GM21390 (cell line): ENCODE measurements at regions not wholly inside any gene's neighbourhood (a gene's known extent, or its start where the extent isn't known, plus 50 kb on each side); places are given as distances from the start of the nearest gene placed in this dataset.

Source experiments
- ATAC-seq: cut with Tn5 transposase; IDR thresholded peaks from one replicate; pipeline ENCODE4 v1.9.1; 2021; ENCODE audit not compliant: unreplicated experiment

DNA sequence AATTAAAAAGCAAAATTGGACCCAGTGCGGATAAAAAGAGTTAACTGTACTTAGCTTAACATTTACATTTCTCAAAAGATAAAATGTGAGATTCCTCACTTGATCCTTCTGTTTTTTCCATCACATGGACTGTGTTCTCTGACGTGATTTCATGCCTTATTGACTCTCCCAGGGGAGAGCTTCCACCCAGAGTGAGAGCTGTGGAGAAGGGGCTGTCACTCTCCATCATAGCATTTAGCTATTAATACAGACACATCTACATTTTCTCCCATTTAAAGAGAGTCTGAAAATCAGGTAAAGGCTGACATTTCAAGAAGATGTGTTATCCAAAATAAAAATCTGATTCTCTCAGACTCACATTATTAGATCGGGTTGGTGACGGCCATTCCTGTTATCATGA lies 493.8 kb downstream of the FBXO15 start:
- ATAC-seq: no peak

DNA sequence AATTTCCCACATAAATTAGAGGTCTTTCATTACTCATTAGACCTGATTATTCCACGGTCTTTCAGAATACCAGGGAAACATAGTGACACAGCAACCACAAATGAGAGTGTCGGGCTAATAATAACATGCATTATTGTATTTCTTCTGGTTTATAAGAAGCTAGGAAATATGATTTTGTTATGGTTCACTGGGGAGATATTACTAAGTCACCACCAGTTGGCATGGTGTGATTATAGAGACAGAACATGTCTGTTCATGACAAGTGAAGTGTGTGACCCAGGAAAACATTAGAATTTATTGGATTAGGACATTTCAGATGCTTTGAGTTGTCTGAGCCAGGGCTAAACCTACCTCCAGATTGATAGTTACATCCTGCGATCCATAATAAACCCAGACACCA lies 494.4 kb downstream of the FBXO15 start:
- ATAC-seq: no peak

DNA sequence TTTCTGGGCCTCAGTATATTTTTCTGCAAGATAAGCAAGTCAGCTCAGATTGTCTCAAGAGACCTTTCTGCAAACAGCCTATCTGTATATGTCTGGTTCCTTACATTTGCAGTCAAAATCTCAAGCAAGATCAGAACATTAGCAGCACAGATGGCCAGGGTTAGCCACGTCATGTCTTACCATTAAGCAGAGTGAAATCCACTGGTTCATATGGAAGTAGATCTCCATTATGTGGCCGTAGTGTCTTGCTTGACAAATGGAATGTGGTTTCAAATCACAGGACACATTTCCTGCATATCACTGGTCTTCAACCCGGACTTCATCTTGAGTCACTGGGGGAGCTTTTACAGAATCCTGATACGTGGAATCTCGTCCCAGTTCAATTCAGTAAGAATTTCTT lies 500.2 kb downstream of the FBXO15 start:
- ATAC-seq: no peak

DNA sequence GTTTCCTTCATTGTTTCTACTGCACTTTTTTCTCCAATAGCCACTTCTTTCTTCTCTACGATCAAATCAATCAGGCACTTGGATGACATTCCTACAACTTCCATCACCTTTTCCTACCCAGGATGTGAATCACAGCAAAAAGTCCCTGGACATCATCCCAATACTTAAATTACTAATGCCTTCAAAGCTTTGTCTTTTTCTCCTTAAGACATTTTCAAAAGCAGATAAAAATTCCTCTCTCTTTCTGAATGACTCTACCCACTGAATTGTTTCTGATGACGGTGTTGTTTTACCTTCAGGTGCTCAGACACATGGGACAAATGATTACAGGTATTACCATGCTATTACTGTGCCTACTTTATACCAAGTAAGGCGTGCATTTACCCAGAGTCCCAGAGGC lies 500.9 kb downstream of the FBXO15 start:
- no peak for ATAC-seq

DNA sequence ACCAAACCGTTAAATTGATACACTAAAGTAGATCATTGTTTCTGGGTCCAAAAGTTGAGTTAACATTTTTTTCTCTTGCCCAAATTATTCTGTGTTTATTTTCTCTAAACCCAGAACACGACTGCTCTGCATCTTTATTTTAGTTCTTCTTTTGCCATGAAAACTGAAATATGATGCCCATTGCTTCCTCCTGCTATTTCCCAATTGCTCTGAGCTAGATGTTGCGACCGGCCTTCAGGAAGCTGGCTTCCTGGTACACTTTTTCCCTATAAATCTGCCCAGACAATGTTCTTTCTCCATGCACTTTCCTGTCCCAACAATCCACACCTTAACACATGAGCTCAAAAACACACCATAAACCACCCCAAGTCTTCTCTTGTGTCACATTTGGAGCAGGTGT lies 501.4 kb downstream of the FBXO15 start:
- ATAC-seq: no peak

DNA sequence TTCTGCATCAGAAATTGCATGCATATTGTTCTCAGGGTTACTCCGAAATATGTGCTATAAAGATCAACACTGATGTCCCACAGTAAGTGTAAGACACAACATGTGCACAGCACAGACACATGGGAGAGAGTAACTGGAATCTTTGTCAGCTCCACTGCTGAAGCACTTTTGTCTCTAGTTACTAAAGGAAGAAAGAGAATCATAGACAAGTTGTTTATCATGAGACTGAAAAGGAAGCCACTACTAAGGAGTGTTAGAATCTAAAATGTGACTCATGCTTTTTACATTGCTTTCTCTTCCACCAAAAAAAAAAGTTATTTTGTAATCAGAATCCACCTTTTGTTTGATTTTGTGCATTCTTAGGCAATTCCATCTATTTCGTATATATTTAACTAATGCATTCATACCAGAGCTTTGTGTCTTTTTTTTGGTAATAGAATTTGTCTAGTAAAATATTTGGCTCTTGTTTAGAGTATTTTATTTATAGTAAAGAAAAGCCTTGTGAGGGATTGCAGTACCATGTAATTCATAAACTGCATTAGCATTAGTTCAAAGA lies 502.4 kb downstream of the FBXO15 start:
- no peak for ATAC-seq

DNA sequence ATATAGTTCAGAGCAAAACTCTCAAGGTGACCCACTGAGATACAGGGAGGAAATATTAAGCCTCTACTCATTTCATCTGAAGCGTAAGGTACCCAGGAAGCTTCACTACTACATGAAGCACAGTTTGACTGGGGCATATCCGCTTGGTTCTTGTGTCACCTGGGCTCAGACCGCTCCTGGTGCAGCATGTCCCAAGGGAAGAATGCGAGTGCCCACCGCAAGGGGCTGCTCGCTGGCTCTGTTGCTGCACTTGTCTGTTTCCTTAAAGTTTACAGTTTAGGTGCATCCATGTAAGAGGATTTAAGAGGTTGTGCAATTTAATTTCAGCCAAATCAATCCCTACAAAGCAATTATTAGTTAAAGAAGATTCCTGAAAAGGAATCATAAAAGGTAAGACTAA lies 507.8 kb downstream of the FBXO15 start:
- no peak for ATAC-seq

DNA sequence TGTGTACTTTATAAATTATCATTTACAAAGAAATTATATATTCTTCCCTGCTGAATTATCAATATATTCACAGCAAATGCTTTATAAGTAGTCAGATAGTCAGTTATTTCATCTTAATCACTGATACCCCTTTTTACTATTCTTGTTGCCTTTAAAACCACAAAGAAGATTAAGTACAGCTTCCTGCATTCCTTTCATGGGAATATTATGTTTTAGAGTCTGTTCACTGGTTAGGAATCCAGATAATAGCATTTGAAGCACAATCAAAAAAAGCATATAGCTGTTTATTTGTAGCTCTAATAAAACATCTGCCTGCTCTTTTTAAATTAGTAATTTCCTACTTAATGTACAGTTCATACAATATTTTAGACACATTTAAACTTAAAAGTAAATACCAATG lies 508.9 kb downstream of the FBXO15 start:
- ATAC-seq: no peak

DNA sequence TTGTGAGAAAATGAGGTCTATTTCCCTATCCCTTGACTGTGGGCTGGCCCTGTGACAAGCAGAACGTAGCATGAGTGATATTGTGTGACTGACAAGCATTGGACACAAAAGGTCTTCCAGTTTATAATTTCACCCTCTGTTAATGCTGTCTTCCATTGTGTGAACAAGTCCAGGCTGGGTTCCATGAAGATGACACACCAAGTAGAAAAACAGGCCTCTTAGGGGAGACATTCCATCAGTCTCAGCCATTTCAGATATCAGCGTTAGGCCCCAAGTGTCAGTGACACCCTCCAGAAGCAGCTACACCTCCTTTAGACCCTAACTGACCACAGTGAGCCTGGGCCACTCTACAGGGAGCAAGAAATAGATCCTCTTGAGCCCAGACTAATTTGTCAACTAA lies 511.3 kb downstream of the FBXO15 start:
- no peak for ATAC-seq

DNA sequence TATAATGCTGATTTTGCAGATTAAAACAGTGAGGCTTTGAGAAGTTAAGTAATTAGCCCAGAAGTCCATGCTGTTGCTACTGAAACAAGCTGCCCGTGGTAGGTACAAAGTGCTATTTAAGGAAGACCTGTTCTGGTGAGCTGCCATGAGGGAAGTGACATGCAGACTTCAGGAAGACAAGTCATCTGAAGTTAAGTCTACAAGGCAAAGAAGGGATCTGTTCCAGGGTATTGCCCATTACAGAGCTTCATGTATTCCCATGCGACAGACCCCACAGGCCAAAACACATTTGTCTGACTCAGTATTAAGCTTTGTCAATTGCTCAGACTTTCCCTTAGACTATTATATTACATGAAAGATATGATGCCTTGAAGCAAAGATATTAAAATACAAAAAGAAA lies 520.8 kb downstream of the FBXO15 start:
- ATAC-seq: no peak

DNA sequence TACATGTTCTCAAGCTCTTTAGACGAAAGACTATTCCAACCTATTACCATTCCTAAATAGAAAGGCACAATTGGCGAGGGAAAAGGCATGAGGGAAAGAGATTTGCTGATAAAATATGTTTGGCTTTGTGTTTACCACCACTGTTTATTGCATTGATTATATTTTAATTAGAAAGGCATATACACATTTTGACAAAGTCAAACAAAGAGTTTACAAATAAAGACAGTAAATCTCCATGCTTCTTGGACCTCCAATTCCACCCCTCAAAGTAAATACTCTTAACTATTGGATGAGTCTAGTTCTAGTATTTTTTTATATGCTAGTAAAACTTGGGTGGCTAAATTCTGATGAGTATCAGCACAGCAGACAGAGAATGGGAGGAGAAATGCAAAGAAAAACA lies 521.4 kb downstream of the FBXO15 start:
- ATAC-seq: no peak

DNA sequence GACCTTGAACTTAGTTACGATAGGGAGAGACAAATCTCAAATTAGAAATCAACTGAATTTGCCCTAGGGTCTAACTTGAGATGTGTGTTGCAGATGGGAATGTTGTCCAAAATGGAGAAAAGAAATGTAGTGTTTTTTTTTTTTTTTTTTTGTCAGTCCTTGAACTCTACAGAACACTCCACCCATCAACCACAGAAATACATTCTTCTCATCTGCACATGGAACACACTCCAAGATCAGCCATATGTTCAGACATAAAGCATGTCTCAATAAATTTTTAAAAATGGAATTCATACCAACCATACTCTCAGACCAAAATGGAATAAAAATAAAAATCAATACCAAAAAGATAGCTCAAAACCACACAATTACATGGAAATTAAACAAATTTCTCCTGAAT lies 526.5 kb downstream of the FBXO15 start:
- ATAC-seq: no peak

DNA sequence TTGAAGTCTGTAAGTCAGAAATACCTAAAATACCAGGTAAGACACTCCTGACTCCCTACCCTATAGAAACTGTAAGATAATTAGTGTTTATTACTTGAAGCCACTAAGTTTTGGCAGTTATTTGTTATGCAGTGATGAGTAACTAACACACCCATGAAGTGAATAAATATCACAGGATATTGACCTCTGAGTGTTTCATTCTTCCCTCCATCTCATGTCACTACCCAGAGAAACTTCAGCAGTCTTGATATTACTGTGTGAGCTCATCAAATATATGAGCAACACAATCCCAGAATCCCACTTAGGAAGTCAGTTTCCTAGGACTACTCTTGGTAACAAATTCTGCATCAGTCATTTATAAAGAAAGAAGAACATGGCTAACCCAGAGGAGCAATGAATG lies 529.7 kb downstream of the FBXO15 start:
- no peak for ATAC-seq

DNA sequence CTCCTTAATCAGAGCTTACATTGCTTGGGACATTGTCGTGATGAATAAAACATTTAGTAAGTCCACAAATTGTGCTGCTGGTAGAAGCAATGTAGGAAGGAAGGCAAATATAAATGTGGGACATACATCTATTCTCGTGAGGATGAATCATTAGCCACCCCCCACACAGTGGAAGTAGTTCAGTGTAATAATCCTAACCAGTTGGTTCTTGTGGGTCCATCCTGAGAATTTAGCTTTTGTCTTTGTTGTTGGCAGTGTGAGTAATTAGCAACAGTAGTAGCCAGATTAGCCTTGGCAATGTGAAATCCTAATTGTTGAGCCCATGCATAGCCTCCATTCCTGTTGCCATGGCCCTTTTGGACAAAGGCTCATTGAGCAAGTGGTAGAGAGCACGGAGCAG lies 532.1 kb downstream of the FBXO15 start:
- no peak for ATAC-seq

DNA sequence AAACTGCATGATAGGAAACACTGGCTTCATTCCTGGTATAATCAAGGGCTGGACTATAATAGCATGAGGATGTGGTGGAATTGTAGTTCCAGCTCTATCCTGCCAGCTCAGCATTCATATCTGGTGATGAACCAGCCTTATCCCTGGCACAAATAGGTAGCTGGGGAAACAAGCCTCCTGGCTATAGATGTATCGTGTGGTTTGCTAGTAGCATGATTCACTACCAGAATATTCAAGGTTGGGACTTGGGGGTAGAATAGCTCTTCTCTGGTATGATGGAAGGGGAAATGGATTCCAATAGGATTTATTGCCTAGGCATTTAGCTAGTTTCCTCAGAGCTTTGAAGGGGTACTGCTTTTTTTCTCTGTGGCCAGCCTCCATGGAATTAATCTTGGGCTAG lies 532.8 kb downstream of the FBXO15 start:
- ATAC-seq: no peak

DNA sequence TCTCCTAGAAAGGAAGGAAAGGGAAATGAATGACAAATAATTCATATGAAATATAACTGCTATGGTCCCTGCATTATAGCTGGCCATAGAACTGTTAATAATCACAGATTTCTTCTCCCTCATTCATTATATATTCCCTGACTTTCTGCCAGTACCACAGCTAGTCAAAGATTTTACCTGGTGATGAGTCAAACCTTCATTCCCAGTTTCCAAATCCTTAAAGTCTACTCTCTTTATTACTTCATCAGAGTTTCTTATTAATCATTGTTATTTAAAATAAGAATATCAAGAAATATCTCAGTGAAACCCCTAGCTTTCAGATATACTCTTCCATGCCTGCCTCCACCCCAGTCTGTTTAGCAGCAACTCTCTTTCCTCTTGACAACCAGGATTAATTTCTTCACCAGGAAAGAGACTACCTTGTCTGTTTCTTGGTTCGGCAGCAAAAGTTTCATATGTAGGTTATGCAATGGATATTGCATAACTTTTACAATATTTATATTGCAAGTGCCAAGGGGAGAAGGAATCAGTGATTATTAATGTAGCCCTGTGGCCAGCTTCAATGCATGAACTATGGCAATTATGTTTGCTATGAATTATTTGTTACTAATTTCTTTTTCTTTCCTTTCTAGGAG lies 533.8 kb downstream of the FBXO15 start:
- no peak for ATAC-seq

DNA sequence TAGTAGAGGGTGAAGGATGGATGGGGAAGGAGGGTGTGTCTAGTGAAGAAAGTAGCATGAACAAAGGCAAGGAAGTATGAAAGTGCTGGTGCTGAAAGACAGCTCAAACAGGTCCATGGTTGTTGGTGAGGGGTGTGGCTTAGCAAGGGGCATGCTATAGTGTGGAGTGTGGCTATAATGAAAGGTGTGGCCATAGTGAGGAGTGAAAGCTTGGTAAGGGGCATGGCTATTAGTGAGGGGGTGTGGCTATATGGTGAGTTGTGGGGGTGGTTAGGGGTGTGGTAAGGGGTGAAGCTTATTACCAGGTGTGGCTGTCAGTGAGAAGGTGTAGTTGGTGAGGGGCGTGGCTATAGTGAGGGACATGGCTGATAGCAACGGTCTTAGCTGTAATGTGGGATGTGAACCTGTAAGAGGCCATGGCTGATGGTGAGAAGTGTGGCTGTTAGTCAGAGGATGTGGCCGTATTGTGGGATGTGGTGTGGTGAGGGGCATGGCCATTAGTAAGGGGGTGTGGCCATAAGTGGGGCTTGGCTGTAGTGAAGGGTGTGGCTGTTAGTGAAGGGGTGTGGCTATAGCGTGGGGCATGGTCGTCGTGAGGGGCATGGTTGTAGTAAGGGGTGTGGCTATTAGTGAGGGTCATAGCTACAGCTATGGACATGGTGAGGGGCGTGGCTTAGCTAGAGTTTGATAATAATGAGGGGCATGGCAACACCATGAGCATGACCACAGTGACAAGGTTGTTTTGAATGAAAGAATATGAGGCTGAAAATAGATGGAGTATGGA lies 549.6 kb downstream of the FBXO15 start:
- ATAC-seq: no peak

DNA sequence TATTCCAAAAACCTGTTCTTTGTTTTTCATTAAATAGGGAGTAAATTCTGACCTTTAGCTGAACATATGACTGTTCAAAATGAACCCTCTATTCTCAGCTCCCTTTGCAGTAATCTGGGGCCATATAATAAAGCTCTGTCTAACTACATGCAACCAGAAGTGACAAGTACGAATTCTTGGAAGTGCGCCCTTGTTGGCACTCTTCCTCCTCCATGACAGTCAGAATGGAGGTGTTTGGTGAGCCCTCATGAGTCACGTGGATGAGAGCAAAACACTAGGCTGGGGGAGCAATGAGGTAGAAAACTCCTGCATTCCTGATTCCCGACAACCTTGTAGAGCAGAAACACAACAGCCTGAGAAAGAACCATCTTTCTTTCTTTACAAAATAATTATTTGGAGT lies 552.9 kb downstream of the FBXO15 start:
- no peak for ATAC-seq

DNA sequence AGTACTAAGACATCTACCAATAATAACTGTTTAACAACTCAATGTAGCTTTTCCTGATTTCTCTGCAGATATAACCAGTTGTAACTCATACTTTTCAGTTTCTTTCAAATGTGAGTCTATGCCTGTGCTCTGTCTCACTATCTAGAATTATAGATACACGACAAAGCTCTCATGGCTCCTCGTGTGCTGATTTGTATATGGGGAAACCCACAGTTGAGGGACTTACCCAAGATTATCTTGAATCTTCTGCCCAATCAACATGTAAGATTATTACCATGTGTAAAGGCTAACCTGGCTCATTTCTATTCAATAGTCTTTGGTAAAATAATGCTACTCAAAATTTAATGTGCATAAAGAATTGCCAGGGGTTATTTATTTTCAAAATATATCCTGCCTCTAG lies 554.4 kb downstream of the FBXO15 start:
- no peak for ATAC-seq

DNA sequence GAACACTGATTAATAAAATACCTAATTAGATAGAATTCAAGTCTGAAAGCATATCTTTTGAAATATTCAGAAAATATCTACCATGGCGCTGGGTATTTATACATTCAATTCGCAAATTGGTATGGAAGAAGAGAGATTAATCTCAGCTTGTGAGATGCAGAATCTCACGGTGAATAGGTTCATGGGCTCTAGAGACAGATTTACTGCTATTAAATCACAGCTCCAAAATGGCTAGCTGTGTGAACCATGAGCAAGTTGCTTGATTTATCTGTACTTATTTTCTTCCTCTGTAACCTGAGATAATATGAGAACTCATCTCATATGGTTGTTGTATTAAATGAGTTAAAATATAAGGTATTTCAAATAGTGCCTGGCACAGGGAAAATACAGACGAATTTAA lies 556.7 kb downstream of the FBXO15 start:
- no peak for ATAC-seq

DNA sequence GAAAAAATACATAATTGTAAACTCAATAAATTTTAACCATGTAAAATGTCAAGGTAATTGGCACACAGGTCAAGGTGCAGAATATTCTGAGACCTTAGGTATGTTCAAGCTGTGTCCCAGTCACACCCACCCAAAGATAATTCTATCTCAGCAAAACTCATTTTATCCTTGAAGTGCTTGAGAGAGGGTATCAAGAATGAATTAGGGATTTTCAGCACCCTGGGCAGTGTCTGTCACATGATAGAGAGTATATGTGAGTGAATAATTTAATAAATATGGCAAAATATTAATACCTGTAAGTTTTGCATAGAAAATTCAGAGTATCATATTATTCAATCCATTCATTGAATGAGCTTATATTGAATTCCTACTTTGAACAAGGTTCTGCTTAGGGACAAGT lies 567.9 kb downstream of the FBXO15 start:
- no peak for ATAC-seq

DNA sequence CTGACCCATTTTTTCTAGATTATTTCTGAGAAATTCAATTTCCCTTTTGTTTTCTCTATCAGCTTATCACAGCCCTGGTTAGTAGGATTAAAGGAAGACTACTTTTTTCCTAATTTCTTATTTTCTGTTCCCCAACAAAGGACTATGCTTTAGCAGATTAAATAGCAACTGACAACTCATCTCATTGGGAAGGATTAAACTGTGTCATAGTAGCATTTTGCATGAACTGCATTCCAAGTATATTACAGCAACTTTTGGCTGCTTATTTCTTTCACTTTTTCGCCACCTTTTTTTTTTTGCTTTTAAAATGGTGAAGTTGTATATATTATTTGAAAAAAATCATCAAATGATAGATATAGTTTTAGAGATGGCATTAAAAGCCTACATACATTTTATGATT lies 570.3 kb downstream of the FBXO15 start:
- ATAC-seq: no peak
